Lung (tissue), 11 donors: ENCODE measurements at regions not wholly inside any gene's neighbourhood (a gene's known extent, or its start where the extent isn't known, plus 50 kb on each side); places are given as distances from the start of the nearest gene placed in this dataset.

ENCODE experiments used
- ATAC-seq: fragments of 200-7000 bp; cut with Tn5 transposase; one replicate; pipeline ENCODE4 v1.9.1; 2020; ENCODE audit warnings: moderate number of reproducible peaks; ENCODE audit not compliant: insufficient read depth, low FRiP score
- DNase-seq, 3 donors: peaks; one replicate each; pipeline ENCODE4 v3.0.0-alpha.2; 2013 to 2017
- H3K27ac ChIP-seq, 2 donors: one replicate each; pipeline ENCODE4 v1.5.1; 2013; ENCODE audit warnings: mild to moderate bottlenecking in 2 of 2, moderate library complexity in 2 of 2, control low read depth in 1 of 2, inconsistent platforms in 1 of 2, low read depth in 1 of 2, low read length in 1 of 2
- H3K27me3 ChIP-seq, 3 donors: one replicate each; pipeline ENCODE4 v1.5.1; 2013; ENCODE audit warnings: low read length in 2 of 3; ENCODE audit not compliant: control insufficient read depth in 3 of 3, insufficient read depth in 3 of 3
- H3K36me3 ChIP-seq, 4 donors: one replicate each; pipeline ENCODE4 v1.5.1; 2013; ENCODE audit warnings: low read length in 4 of 4, mild to moderate bottlenecking in 1 of 4, moderate library complexity in 1 of 4; ENCODE audit not compliant: control insufficient read depth in 4 of 4, insufficient read depth in 4 of 4
- H3K4me1 ChIP-seq, 5 donors: one replicate each; pipeline ENCODE4 v1.5.1; 2013; ENCODE audit warnings: low read length in 5 of 5, mild to moderate bottlenecking in 2 of 5, moderate library complexity in 1 of 5; ENCODE audit not compliant: control insufficient read depth in 5 of 5, insufficient read depth in 5 of 5
- H3K4me3 ChIP-seq: one replicate; pipeline ENCODE4 v1.5.1; 2013; ENCODE audit warnings: mild to moderate bottlenecking, control low read depth, moderate library complexity
- H3K9ac ChIP-seq, 2 donors: one replicate each; pipeline ENCODE4 v1.5.1; 2013; ENCODE audit warnings: low read length in 2 of 2, control low read depth in 1 of 2; ENCODE audit not compliant: insufficient read depth in 1 of 2
- H3K9me3 ChIP-seq, 4 donors: one replicate each; pipeline ENCODE4 v1.5.1; 2013; ENCODE audit warnings: low read length in 3 of 4, mild to moderate bottlenecking in 1 of 4, moderate library complexity in 1 of 4; ENCODE audit not compliant: control insufficient read depth in 4 of 4, insufficient read depth in 3 of 4
- WGBS, 2 donors: extraction: QIAGEN DNeasy Blood & Tissue Kit; methylation state at CpG; one replicate each; pipeline ENCODE4 v1.1.7; 2013; 5-methylcytosine and 5-hydroxymethylcytosine counted together
- TF ChIP-seq, protein P1 (sequence below): IDR thresholded peaks from 2 replicates; pipeline ENCODE4 v1.5.1; 2012; ENCODE audit warnings: mild to moderate bottlenecking; ENCODE audit errors: control extremely low read depth, extremely low read depth
- donor health status: control.
- donor health status: control.
- donor health status: Bipolar disorder and iron deficiency.
- donor health status: healthy.
- donor health status: DM: yes; HTN: yes; CAD: no.

DNA sequence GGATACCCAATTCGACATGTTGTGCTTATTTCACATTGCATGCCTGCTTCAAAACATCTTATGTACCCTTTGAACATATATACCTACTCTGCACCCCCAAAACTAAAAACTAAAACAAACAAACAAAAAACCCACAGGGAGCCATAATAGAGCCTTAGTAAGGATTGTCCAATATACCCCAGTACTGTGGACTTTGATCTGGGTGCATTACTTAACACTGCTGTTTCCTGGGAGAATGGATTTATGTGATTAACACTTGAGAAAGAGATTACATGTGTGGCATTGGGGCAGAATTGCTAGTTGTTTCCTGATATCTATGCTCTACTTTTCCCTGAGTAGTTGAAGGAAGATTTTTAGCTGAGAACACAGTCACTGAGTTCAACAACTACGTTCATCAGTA, 583.4 kb upstream of the ROBO1 start:
- H3K9me3 ChIP-seq: no peaks in the 10 kb centered on the region
- TF ChIP-seq, protein P1, sequence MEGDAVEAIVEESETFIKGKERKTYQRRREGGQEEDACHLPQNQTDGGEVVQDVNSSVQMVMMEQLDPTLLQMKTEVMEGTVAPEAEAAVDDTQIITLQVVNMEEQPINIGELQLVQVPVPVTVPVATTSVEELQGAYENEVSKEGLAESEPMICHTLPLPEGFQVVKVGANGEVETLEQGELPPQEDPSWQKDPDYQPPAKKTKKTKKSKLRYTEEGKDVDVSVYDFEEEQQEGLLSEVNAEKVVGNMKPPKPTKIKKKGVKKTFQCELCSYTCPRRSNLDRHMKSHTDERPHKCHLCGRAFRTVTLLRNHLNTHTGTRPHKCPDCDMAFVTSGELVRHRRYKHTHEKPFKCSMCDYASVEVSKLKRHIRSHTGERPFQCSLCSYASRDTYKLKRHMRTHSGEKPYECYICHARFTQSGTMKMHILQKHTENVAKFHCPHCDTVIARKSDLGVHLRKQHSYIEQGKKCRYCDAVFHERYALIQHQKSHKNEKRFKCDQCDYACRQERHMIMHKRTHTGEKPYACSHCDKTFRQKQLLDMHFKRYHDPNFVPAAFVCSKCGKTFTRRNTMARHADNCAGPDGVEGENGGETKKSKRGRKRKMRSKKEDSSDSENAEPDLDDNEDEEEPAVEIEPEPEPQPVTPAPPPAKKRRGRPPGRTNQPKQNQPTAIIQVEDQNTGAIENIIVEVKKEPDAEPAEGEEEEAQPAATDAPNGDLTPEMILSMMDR: no peak
- no peaks in the 10 kb centered on the region for H3K4me1 ChIP-seq
- H3K36me3 ChIP-seq: no peaks in the 10 kb centered on the region
- no peak overlapping the region for H3K27ac ChIP-seq
- ATAC-seq: no peak
- DNase-seq: no peak
- 69 to 76% methylated on average over 2 of the region's 2 CpGs for WGBS, 2 donors
- H3K27me3 ChIP-seq: no peaks in the 10 kb centered on the region
- no peak overlapping the region for H3K4me3 ChIP-seq
- no peak overlapping the region for H3K9ac ChIP-seq

DNA sequence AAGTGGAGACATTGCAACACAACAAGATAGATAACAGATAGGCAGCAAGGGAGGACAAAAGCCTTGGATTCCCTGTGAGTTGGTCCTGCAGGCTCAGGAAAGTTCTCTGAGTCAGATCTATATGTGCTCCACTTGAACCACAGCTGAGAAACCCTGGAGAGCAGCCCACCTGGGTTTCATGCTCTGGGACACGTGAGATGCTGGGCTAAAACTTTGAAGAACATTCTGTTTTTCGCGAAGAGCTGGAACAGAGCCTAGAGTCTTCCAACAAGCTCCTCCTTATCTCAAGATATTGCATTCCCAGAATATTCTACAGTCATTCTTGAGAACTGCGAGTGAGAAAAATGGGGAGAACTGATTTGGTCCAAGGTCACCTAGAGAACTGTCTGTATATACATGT, 583.0 kb upstream of the ROBO1 start:
- H3K9me3 ChIP-seq: no peaks in the 10 kb centered on the region
- H3K36me3 ChIP-seq: no peaks in the 10 kb centered on the region
- TF ChIP-seq, protein P1: no peak
- DNase-seq (no peak), ATAC-seq (no peak)
- no peak overlapping the region for H3K27ac ChIP-seq
- H3K4me1 ChIP-seq: no peaks in the 10 kb centered on the region
- no peak overlapping the region for H3K9ac ChIP-seq
- WGBS, 2 donors: 78 to 87% methylated on average over 4 of the region's 4 CpGs
- H3K27me3 ChIP-seq: no peaks in the 10 kb centered on the region
- no peak overlapping the region for H3K4me3 ChIP-seq

DNA sequence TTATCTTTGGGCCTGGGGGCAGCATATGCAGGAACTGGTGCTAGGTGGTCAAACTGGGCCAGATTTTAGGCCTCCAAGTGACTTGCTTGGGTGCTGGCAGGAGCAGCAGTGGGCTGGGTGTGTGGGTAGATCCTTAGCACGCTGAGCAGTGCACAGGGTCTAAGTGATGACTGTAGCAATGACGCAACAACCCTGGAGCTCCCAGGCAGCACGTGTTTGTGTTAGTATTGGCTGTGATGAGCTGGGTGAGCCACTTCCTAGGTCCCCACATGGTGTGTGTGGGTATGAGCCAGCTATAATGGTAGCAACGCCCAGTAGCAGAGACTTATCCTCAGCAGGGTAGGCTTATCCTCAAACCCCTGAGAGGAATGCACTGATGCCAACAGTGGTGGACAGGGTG, 570.6 kb upstream of the ROBO1 start:
- H3K9me3 ChIP-seq: peaks cover 0 to 12% (median 0%) of the 10 kb centered on the region in 4 donors
- no peak for DNase-seq
- no peak for ATAC-seq
- TF ChIP-seq, protein P1: no peak
- no peak overlapping the region for H3K9ac ChIP-seq
- H3K4me1 ChIP-seq: no peaks in the 10 kb centered on the region
- H3K27ac ChIP-seq: no peak overlapping the region
- no peaks in the 10 kb centered on the region for H3K27me3 ChIP-seq
- H3K4me3 ChIP-seq: no peak overlapping the region
- H3K36me3 ChIP-seq: no peaks in the 10 kb centered on the region
- 78 to 79% methylated on average over 4 of the region's 4 CpGs for WGBS, 2 donors

DNA sequence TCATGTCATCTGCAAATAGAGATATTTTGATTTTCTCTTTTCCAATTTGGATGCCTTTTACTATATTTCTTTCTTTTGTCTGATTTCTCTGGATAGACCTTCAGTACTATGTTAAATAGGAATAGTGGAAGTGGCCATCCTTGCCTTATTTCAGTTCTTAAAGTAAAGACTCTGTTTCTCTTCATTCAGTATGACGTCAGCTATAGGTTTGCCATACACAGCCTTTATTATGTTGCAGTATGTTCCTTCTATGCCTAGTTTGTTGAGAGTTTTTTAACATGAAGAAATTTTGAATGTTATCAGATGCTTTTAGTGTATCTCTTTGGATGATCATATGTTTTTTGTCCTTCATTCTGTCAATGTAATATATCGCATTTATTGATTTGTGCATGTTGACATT, 566.7 kb upstream of the ROBO1 start:
- H3K4me1 ChIP-seq: no peaks in the 10 kb centered on the region
- H3K27ac ChIP-seq: no peak overlapping the region
- no peak overlapping the region for H3K4me3 ChIP-seq
- no peak overlapping the region for H3K9ac ChIP-seq
- no peaks in the 10 kb centered on the region for H3K36me3 ChIP-seq
- 90% methylated on average over 2 of the region's 2 CpGs for WGBS, 2 donors
- no peaks in the 10 kb centered on the region for H3K27me3 ChIP-seq
- DNase-seq: no peak
- TF ChIP-seq, protein P1: no peak
- peaks cover 0 to 12% (median 0%) of the 10 kb centered on the region in 4 donors for H3K9me3 ChIP-seq
- no peak for ATAC-seq
